A673 (cell line): ENCODE measurements at regions not wholly inside any gene's neighbourhood (a gene's known extent, or its start where the extent isn't known, plus 50 kb on each side); places are given as distances from the start of the nearest gene placed in this dataset.

Experiments used
- BruUV-seq: library from RNA; stranded (reverse); fragments of 400-500 nt; replicated peaks from 2 replicates; lab custom pipeline; 2021; lab: Mats Ljungman, UMichigan
- CTCF ChIA-PET: fragments of 300-600 bp; sonication (Branson Sonifier 250); formaldehyde crosslinking; loops from one replicate; lab custom pipeline; 2022; ENCODE audit warnings: antibody characterized with exemption; lab: Charles Lee
- POLR2A ChIA-PET: fragments of 300-600 bp; sonication (Branson Sonifier 250); formaldehyde crosslinking; loops from one replicate; lab custom pipeline; 2022; ENCODE audit warnings: antibody characterized with exemption; ENCODE audit not compliant: low non-redundant PET; lab: Charles Lee
- DNase-seq: peaks from one replicate; pipeline ENCODE4 v3.0.0-alpha.2; 2015; ENCODE audit warnings: low spot score
- H3K27ac ChIP-seq: fragments of 200-600 bp; sonication (generic); 2 replicates; pipeline ENCODE4 v1.5.1; 2016; ENCODE audit warnings: mixed run types, low read depth, mild to moderate bottlenecking, mixed read lengths, antibody characterized with exemption, low read length; ENCODE audit not compliant: poor library complexity, severe bottlenecking
- H3K27me3 ChIP-seq: fragments of 200-600 bp; sonication (generic); replicated peaks from 2 replicates; pipeline ENCODE4 v1.6.1; 2017; ENCODE audit warnings: mixed run types, low read depth, mild to moderate bottlenecking, mixed read lengths, antibody characterized with exemption, low read length; ENCODE audit not compliant: insufficient read depth, poor library complexity
- H3K36me3 ChIP-seq: fragments of 200-600 bp; sonication (generic); 2 replicates; pipeline ENCODE4 v1.6.1; 2016; ENCODE audit warnings: mixed run types, mild to moderate bottlenecking, mixed read lengths, antibody characterized with exemption, low read length; ENCODE audit not compliant: insufficient read depth, poor library complexity, severe bottlenecking
- H3K4me1 ChIP-seq: fragments of 200-600 bp; sonication (generic); 2 replicates; pipeline ENCODE4 v1.6.1; 2017; ENCODE audit warnings: mixed run types, mild to moderate bottlenecking, mixed read lengths, antibody characterized with exemption, low read length; ENCODE audit not compliant: insufficient read depth, poor library complexity, severe bottlenecking
- H3K4me3 ChIP-seq: fragments of 200-600 bp; sonication (generic); 2 replicates; pipeline ENCODE4 v1.5.1; 2016; ENCODE audit warnings: low read depth, mixed run types, mild to moderate bottlenecking, mixed read lengths, low read length; ENCODE audit not compliant: poor library complexity, severe bottlenecking
- H3K9me3 ChIP-seq: fragments of 200-600 bp; sonication (generic); 2 replicates; pipeline ENCODE4 v1.6.1; 2016; ENCODE audit warnings: mixed run types, low read depth, mild to moderate bottlenecking, mixed read lengths, antibody characterized with exemption, low read length; ENCODE audit not compliant: poor library complexity, severe bottlenecking
- EZH2 ChIP-seq: fragments of 200-600 bp; sonication (generic); IDR thresholded peaks from 2 replicates; pipeline ENCODE4 v1.6.1; 2017; ENCODE audit warnings: borderline replicate concordance, low read depth, mild to moderate bottlenecking, mixed read lengths, antibody characterized with exemption, low read length; ENCODE audit not compliant: poor library complexity, severe bottlenecking
- intact Hi-C: fragments of 100-400 bp; cut with micrococcal nuclease; formaldehyde crosslinking; loops from one replicate; pipeline ENCODE4 v1.10.0; 2022; ENCODE audit not compliant: unreplicated experiment
- TF ChIP-seq, protein P1 (sequence below): fragments of 300-800, 200-600 bp; sonication (generic); conservative IDR thresholded peaks from 2 replicates; pipeline ENCODE4 v1.5.1; 2017; ENCODE audit warnings: low read depth, mild to moderate bottlenecking, antibody characterized with exemption, low read length, moderate library complexity, mixed read lengths

GRCh38 chr9:88926781-88927505 is 64.3 kb upstream of the S1PR3 start:
- Histone ChIP-seq H3K9me3 (no peaks in the 10 kb centered on the region), H3K4me1 (no peaks in the 10 kb centered on the region), H3K27ac (no peak overlapping the region), H3K36me3 (no peaks in the 10 kb centered on the region), H3K4me3 (no peak overlapping the region), H3K27me3 (no peaks in the 10 kb centered on the region)
- CTCF ChIA-PET: no interaction called here
- POLR2A ChIA-PET: no interaction called here
- TF ChIP-seq EZH2: no peak
- TF ChIP-seq, protein P1, sequence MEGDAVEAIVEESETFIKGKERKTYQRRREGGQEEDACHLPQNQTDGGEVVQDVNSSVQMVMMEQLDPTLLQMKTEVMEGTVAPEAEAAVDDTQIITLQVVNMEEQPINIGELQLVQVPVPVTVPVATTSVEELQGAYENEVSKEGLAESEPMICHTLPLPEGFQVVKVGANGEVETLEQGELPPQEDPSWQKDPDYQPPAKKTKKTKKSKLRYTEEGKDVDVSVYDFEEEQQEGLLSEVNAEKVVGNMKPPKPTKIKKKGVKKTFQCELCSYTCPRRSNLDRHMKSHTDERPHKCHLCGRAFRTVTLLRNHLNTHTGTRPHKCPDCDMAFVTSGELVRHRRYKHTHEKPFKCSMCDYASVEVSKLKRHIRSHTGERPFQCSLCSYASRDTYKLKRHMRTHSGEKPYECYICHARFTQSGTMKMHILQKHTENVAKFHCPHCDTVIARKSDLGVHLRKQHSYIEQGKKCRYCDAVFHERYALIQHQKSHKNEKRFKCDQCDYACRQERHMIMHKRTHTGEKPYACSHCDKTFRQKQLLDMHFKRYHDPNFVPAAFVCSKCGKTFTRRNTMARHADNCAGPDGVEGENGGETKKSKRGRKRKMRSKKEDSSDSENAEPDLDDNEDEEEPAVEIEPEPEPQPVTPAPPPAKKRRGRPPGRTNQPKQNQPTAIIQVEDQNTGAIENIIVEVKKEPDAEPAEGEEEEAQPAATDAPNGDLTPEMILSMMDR: no peak
- DNase-seq: no peak
- intact Hi-C loops: no loop called here
- BruUV-seq: no TSS peak

- intact Hi-C loops: no loop called here
- Histone ChIP-seq H3K4me1 (no peaks in the 10 kb centered on the region), H3K27ac (no peak overlapping the region), H3K36me3 (no peaks in the 10 kb centered on the region), H3K4me3 (no peak overlapping the region), H3K9me3 (no peaks in the 10 kb centered on the region), H3K27me3 (no peaks in the 10 kb centered on the region)
- BruUV-seq: no TSS peak
- DNase-seq: no peak
- ChIA-PET POLR2A (no interaction called here), CTCF (no interaction called here)
- no peak for TF ChIP-seq EZH2
- TF ChIP-seq, protein P1: no peak
These were observed 63.8 kb upstream of the S1PR3 start for GRCh38 chr9:88927510-88927909.

- Histone ChIP-seq H3K27ac (no peak overlapping the region), H3K36me3 (no peaks in the 10 kb centered on the region), H3K4me3 (no peak overlapping the region), H3K27me3 (no peaks in the 10 kb centered on the region), H3K4me1 (no peaks in the 10 kb centered on the region), H3K9me3 (no peaks in the 10 kb centered on the region)
- no peak for TF ChIP-seq EZH2
- TF ChIP-seq, protein P1: no peak
- intact Hi-C loops: no loop called here
- CTCF ChIA-PET: no interaction called here
- DNase-seq: no peak
- BruUV-seq: no TSS peak
- POLR2A ChIA-PET: no interaction called here
These were observed 60.6 kb upstream of the S1PR3 start for GRCh38 chr9:88930716-88931115.
